Panc1 (cell line): ENCODE measurements at regions not wholly inside any gene's neighbourhood (a gene's known extent, or its start where the extent isn't known, plus 50 kb on each side); places are given as distances from the start of the nearest gene placed in this dataset.

Source experiments
- POLR2AphosphoS5 ChIP-seq: IDR thresholded peaks from 2 replicates; pipeline ENCODE4 v1.6.1; 2012; ENCODE audit warnings: mild to moderate bottlenecking, low read depth, low read length, moderate library complexity
- REST ChIP-seq, 2 experiments: IDR thresholded peaks; 2 replicates each; pipeline ENCODE4 v1.6.1; 2011 to 2012; ENCODE audit warnings: low read depth in 2 of 2, control low read depth in 1 of 2, low read length in 1 of 2, mild to moderate bottlenecking in 1 of 2, moderate library complexity in 1 of 2; ENCODE audit not compliant: insufficient read depth in 1 of 2
- SIN3A ChIP-seq: IDR thresholded peaks from 2 replicates; pipeline ENCODE4 v1.6.1; 2012; ENCODE audit warnings: low read depth, mild to moderate bottlenecking, low read length, moderate library complexity, borderline replicate concordance; ENCODE audit not compliant: insufficient read depth
- TF ChIP-seq, protein P1 (sequence below): fragments of 450-650 bp; IDR thresholded peaks from 2 replicates; pipeline ENCODE4 v1.5.1; 2017; ENCODE audit warnings: mild to moderate bottlenecking

DNA sequence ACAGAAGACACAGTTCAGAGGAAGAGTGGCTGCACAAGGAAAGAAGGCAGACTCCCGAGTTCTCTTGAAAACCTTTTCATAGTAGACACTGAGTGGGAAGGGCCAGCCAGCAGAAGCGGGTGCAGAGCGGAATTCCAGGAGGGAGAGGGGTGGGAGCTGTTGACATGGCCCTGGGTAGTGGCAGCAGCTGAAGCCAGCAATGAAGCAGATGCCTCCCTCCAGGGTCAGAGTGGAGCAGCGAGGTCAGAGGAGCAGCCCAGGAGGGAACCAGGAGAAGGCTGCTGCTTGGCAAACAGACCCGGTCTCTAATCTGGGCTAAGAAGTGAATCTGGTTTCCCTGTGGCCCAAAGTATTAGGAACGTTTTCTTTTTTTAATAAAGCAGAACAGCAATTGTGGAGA lies 73.9 kb upstream of the SPATA13 start:
- TF ChIP-seq, protein P1, sequence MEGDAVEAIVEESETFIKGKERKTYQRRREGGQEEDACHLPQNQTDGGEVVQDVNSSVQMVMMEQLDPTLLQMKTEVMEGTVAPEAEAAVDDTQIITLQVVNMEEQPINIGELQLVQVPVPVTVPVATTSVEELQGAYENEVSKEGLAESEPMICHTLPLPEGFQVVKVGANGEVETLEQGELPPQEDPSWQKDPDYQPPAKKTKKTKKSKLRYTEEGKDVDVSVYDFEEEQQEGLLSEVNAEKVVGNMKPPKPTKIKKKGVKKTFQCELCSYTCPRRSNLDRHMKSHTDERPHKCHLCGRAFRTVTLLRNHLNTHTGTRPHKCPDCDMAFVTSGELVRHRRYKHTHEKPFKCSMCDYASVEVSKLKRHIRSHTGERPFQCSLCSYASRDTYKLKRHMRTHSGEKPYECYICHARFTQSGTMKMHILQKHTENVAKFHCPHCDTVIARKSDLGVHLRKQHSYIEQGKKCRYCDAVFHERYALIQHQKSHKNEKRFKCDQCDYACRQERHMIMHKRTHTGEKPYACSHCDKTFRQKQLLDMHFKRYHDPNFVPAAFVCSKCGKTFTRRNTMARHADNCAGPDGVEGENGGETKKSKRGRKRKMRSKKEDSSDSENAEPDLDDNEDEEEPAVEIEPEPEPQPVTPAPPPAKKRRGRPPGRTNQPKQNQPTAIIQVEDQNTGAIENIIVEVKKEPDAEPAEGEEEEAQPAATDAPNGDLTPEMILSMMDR, result no peak
- no peak for TF ChIP-seq SIN3A
- no peak for TF ChIP-seq REST (IDR thresholded peaks at IDR 0.05; ENCODE audit: insufficient read depth in 1 of 2, low read depth in 2 of 2, low read length in 1 of 2)
- TF ChIP-seq POLR2AphosphoS5, result no peak
